ENCODE measurements at regions not wholly inside any gene's neighbourhood (a gene's known extent, or its start where the extent isn't known, plus 50 kb on each side); places are given as distances from the start of the nearest gene placed in this dataset.

- TF ChIP-seq CTCF (IDR thresholded peaks at IDR 0.05; ENCODE audit: insufficient read depth, low read depth, low read length) (no peak), EZH2 (IDR thresholded peaks at IDR 0.05; ENCODE audit: insufficient read depth, low read length) (no peak)
Observed at GRCh38 chr5:138637256-138637655, 62.1 kb upstream of the HSPA9 start.
